Thoracic aorta (tissue), 2 donors: ENCODE measurements at regions not wholly inside any gene's neighbourhood (a gene's known extent, or its start where the extent isn't known, plus 50 kb on each side); places are given as distances from the start of the nearest gene placed in this dataset.

ENCODE experiments used
- ATAC-seq: fragments of 150-250 bp; one replicate; pipeline ENCODE4 v1.8.0; 2017; ENCODE audit warnings: low read depth; ENCODE audit not compliant: insufficient number of reproducible peaks, low FRiP score
- DNase-seq: peaks from one replicate; pipeline ENCODE4 v3.0.0-alpha.2; 2020; ENCODE audit warnings: low spot score
- H3K27ac ChIP-seq, 2 donors: fragments of 200-600 bp; sonication (generic); 1 replicate in 1 of 2; 2 replicates in 1 of 2; pipeline ENCODE4 v1.5.1; 2016; ENCODE audit warnings: mild to moderate bottlenecking in 2 of 2, moderate library complexity in 2 of 2
- H3K27me3 ChIP-seq: fragments of 200-600 bp; sonication (generic); replicated peaks from 2 replicates; pipeline ENCODE4 v1.6.0; 2016; ENCODE audit warnings: mild to moderate bottlenecking; ENCODE audit not compliant: insufficient read depth
- H3K36me3 ChIP-seq: fragments of 200-600 bp; sonication (generic); one replicate; pipeline ENCODE4 v1.5.1; 2016
- H3K4me1 ChIP-seq, 2 donors: fragments of 200-600 bp; sonication (generic); 1 replicate in 1 of 2; 2 replicates in 1 of 2; pipeline versions ENCODE4 v1.5.1 to v1.6.0; 2016; ENCODE audit warnings: low read depth in 2 of 2, mild to moderate bottlenecking in 1 of 2; ENCODE audit not compliant: control insufficient read depth in 1 of 2
- H3K4me3 ChIP-seq: fragments of 200-600 bp; sonication (generic); 2 replicates; pipeline ENCODE4 v1.5.1; 2016; ENCODE audit warnings: mild to moderate bottlenecking
- H3K9me3 ChIP-seq: fragments of 200-600 bp; sonication (generic); 2 replicates; pipeline ENCODE4 v1.5.1; 2016
- TF ChIP-seq, protein P1 (sequence below): fragments of 200-600 bp; sonication (generic); IDR thresholded peaks from one replicate; pipeline ENCODE4 v1.5.1; 2019; ENCODE audit warnings: antibody characterized with exemption

DNA sequence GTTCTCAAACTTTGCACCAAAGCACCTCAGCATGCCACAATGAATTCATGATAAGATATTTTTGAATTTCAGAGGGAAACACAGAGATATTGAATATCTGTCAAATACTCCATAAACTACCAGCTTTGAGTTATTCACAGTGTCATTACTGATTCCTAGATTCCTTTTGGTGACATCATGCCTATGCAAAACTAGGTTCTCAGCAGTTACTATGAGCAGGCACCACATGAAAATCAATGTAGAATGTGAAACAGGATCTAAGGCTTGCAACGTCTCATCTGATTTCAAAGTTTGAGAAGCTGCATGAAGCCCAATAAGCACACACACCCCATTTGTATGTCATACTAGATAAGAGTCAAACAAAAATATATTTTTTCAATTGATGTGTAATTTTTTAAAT is 426.5 kb downstream of the NR2F1-AS1 start:
- no peak overlapping the region for H3K4me3 ChIP-seq
- ATAC-seq: no peak
- TF ChIP-seq, protein P1, sequence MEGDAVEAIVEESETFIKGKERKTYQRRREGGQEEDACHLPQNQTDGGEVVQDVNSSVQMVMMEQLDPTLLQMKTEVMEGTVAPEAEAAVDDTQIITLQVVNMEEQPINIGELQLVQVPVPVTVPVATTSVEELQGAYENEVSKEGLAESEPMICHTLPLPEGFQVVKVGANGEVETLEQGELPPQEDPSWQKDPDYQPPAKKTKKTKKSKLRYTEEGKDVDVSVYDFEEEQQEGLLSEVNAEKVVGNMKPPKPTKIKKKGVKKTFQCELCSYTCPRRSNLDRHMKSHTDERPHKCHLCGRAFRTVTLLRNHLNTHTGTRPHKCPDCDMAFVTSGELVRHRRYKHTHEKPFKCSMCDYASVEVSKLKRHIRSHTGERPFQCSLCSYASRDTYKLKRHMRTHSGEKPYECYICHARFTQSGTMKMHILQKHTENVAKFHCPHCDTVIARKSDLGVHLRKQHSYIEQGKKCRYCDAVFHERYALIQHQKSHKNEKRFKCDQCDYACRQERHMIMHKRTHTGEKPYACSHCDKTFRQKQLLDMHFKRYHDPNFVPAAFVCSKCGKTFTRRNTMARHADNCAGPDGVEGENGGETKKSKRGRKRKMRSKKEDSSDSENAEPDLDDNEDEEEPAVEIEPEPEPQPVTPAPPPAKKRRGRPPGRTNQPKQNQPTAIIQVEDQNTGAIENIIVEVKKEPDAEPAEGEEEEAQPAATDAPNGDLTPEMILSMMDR: no peak
- DNase-seq: no peak
- no peaks in the 10 kb centered on the region for H3K27me3 ChIP-seq
- no peaks in the 10 kb centered on the region for H3K9me3 ChIP-seq
- H3K27ac ChIP-seq: no peak overlapping the region
- H3K36me3 ChIP-seq: no peaks in the 10 kb centered on the region
- peaks cover 0 to 17% of the 10 kb centered on the region in 2 donors for H3K4me1 ChIP-seq

DNA sequence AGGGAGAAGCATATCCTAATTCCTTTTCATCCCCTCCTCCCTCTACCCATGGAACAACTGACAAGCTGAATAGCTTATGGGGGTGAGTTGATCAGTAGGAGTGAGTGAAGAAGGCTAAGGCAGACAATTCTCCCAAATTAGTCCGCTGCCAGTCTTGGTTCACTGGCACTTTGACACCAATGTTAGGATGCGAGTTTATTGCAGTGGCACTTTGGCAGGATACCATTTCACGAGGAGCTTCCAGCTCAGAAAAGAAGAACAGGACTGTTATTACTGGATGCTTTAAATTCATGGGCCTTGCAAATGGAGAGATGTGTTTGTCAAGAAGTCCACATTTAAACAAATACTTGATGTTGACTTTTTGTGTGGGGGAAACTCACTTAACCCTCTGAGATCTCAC is 427.6 kb downstream of the NR2F1-AS1 start:
- DNase-seq: no peak
- no peak overlapping the region for H3K27ac ChIP-seq
- no peak for ATAC-seq
- peaks cover 0 to 17% of the 10 kb centered on the region in 2 donors for H3K4me1 ChIP-seq
- H3K27me3 ChIP-seq: no peaks in the 10 kb centered on the region
- no peaks in the 10 kb centered on the region for H3K36me3 ChIP-seq
- TF ChIP-seq, protein P1: no peak
- no peak overlapping the region for H3K4me3 ChIP-seq
- no peaks in the 10 kb centered on the region for H3K9me3 ChIP-seq

DNA sequence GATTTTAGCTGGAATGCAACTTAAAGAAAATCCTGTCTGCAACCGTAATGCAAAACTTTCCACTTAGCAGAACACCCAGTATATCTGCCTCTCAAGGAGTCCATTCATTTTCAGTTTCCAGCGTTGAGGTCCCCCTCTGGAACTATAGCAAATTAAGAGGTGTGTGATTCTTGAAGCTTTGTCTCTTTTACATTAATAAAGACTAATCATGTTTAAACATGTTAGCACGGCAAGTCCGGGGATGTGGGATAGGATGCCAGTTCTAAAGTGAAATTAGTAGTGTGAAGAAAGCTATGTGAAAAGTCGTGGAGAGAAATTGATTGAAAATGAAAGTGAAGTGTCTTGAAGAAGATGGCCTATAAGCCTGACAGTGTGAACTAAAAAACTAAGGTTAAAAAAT is 429.1 kb downstream of the NR2F1-AS1 start:
- TF ChIP-seq, protein P1: no peak
- no peaks in the 10 kb centered on the region for H3K36me3 ChIP-seq
- peaks cover 0 to 17% of the 10 kb centered on the region in 2 donors for H3K4me1 ChIP-seq
- no peaks in the 10 kb centered on the region for H3K27me3 ChIP-seq
- ATAC-seq (no peak), DNase-seq (no peak)
- no peak overlapping the region for H3K4me3 ChIP-seq
- H3K9me3 ChIP-seq: no peaks in the 10 kb centered on the region
- no peak overlapping the region for H3K27ac ChIP-seq

DNA sequence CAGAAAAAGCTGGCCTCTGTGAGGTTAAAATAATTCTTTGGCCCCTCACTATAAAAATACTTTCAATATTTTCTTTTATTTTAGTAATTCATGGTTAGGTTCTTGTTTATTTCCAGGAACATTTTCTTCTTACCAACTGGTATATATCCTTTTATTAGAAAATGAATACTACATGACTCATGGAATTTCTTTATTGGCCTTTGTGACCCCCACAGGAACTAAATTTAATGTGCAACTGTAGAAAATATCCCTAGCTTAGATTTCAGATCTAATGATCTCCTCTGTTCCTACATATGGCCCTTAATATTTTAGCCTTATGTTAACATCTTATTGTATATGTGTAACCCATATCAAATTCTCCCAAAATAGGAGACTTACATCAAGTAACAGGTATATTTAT is 429.9 kb downstream of the NR2F1-AS1 start:
- DNase-seq (no peak), ATAC-seq (no peak)
- Histone ChIP-seq H3K4me3 (no peak overlapping the region), H3K4me1 (peaks cover 0 to 17% of the 10 kb centered on the region in 2 donors), H3K9me3 (no peaks in the 10 kb centered on the region), H3K36me3 (no peaks in the 10 kb centered on the region), H3K27ac (no peak overlapping the region), H3K27me3 (no peaks in the 10 kb centered on the region)
- TF ChIP-seq, protein P1: no peak

DNA sequence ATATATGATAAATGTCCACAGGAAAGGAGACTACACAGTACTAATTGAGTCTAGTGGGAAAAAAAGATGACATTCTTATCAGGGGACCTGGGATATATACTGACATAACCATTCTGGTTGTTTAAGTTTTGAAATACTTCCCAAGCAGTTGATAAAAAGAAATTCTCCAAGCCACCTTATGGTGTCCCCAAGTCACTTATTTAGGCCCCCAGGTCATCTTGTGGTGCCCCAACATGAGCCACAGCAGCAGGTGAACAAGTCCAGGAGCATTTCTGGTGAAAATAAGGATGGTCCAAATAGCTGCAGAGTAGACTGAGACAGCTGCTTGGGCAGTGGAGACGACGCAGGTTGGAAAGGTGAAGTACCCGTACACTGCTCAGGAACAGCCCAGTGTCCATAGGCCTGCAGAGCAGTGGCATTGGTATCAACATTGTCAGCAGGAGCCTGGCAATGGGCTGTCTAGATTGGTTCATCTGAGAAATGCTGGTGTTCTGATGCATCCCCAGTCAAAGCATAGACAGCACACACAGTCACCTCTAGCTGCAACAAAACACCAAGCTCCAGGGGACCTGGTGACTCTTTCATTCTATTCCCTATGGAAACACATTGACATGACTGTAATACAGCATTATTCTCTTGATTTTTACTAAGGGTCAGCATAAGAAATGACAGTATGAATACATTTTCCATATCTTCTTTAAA is 430.6 kb downstream of the NR2F1-AS1 start:
- ATAC-seq: no peak
- H3K27me3 ChIP-seq: no peaks in the 10 kb centered on the region
- TF ChIP-seq, protein P1: no peak

More for the DNA sequence above, 430.6 kb downstream of the NR2F1-AS1 start:
- no peak overlapping the region for H3K27ac ChIP-seq
- H3K4me3 ChIP-seq: no peak overlapping the region
- no peaks in the 10 kb centered on the region for H3K9me3 ChIP-seq
- no peak for DNase-seq
- no peaks in the 10 kb centered on the region for H3K36me3 ChIP-seq
- peaks cover 0 to 21% of the 10 kb centered on the region in 2 donors for H3K4me1 ChIP-seq
